ENCODE measurements at regions not wholly inside any gene's neighbourhood (a gene's known extent, or its start where the extent isn't known, plus 50 kb on each side); places are given as distances from the start of the nearest gene placed in this dataset.

DNA sequence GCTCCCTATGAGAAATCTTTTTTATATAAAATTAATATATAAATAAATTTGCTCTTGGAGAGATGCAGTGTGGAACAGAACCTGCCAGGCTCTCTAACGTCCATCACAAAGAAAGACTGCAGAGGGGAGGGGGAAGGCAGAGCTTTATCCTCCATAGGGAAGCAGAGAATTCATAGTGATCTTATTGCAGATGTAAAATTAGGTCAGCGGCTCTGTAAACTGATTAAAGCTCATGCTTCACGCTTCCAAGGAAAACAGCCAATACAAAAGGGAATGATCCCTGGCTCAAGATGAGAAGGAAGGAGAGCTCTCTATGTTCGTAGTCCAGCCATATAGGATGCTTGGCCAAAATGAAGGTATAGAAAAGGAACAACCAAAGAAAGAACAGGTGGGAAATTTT is 532.3 kb upstream of the PSMD7 start:
- intact Hi-C loops (cut with micrococcal nuclease), result no loop called here

DNA sequence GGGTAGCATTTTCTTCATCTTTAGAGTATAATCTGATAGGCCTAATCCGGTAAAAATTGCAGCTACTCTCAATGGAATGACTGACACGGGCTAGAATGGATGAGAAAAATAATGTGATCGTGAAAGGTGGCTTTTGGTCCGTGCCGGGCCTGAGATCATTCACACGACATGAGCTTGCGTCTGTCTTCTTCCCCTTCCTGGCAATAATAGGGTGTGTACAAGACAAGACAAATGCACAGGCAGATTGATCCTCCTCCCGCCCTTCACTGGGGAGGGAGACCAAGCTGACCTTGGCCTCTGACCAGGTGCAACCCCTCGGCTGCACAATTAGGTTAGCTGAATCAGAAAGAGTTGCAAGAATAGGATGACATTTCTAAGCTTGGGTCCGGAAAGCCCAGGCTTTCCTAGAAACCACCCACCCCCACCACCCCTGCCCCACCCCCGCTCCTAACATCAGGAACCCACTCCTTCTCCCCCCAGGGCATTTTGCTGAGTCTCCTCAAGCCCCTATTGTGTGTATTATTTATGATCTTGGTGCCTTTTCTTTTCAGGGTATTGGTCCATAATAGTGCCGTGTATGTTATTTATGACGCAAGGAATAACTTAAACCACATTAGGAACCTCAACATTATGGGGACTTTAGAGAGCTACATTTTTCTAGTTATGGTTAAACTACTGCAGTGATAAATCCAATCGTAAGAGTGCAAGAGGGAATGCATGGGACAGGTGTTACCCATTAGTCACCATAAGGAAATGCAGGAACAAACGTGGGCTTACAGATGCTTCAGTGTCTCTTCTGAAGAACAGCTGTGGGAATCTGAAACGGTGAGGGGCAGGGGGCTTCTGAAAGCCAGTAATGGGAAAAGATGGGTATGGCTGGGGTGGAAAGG is 540.1 kb upstream of the PSMD7 start:
- intact Hi-C loops (cut with micrococcal nuclease), result no loop called here

GRCh38 chr16:73753931-73754330 is 542.7 kb upstream of the PSMD7 start:
- intact Hi-C loops (cut with micrococcal nuclease), result no loop called here

GRCh38 chr16:73750639-73751038 is 546.0 kb upstream of the PSMD7 start:
- intact Hi-C loops (cut with micrococcal nuclease), result no loop called here

- intact Hi-C loops (cut with micrococcal nuclease), result no loop called here
These were observed 549.3 kb upstream of the PSMD7 start for GRCh38 chr16:73747328-73747727.

- intact Hi-C loops (cut with micrococcal nuclease), result no loop called here
These were observed 550.1 kb upstream of the PSMD7 start for GRCh38 chr16:73746554-73746953.

- intact Hi-C loops (cut with micrococcal nuclease), result no loop called here
These were observed 552.7 kb upstream of the PSMD7 start for GRCh38 chr16:73743665-73744496.

DNA sequence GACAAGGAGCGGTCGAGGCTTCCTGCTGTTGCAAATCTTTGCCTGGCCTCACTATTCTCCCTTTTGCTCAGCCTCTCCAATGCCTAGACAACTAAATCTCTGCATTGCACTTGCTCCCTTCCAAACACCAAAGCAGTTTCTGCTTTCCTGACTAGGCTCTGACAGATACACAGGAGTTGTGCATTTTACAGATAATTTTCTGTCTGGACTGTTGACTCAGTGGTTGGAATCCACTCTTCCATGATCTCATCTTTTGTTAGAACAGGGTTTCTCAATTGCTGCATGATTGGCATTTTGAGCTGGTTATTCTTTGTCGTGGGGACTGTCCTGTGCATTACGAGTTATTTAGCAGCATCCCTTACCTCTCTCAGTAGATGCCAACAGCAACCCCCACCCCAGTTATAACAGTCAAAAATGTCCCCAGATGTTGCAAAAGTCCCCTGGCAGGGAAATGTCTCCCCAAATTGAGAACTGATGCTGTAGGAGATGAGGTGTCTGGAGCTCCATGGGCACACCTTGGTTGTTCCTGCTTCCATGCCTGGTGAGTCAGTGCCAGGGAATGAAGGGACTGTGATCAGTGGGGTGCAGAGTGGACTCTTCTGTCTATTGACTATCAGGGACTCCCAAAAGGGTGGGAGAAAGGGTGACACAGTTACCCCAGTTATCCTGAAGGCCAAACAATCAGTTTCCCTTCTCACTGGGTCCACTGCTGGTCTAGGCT is 557.4 kb upstream of the PSMD7 start:
- intact Hi-C loops (cut with micrococcal nuclease), result no loop called here

DNA sequence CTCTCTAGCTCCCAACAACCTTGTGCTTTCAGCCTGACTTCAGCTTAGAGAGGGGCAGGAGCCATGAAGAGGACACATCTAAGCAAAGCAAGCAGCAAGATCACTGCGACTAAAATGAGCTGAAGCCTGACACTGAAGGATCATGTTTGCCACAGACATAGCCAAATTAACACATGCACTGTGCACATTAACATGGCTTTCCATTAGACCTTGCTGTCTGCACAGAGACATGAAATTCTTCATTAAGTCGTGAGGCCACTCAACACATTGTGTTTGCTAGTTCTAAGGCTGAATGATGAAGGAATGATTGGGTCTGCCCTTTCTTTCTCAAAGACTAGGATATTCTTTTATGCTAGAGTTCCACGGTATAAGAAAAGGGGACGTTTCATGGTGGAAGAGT is 558.3 kb upstream of the PSMD7 start:
- intact Hi-C loops (cut with micrococcal nuclease), result no loop called here

GRCh38 chr16:73737637-73738036 is 559.0 kb upstream of the PSMD7 start:
- intact Hi-C loops (cut with micrococcal nuclease), result no loop called here

DNA sequence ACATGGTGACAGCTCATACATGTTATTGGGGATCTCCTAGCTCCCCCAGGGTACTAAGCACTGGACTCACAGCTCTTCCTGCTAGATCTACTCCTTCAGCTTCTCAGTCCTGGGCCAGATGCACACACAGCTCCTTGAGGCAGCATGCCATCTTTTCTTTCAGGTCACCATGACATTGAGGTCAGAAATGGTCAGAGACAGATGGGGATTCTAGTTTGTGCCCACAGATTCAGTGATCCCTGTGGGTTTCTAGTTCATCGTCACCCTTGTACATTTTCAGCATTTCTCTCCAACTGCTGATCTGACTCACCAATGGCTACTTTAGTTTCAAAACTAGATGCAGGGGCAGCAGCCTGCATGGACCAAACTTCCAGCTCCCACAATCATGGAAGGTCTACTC is 560.7 kb upstream of the PSMD7 start:
- intact Hi-C loops (cut with micrococcal nuclease), result no loop called here

- intact Hi-C loops (cut with micrococcal nuclease), result no loop called here
These were observed 561.6 kb upstream of the PSMD7 start for GRCh38 chr16:73735018-73735417.

GRCh38 chr16:73732681-73733080 is 563.9 kb upstream of the PSMD7 start:
- intact Hi-C loops (cut with micrococcal nuclease), result no loop called here

DNA sequence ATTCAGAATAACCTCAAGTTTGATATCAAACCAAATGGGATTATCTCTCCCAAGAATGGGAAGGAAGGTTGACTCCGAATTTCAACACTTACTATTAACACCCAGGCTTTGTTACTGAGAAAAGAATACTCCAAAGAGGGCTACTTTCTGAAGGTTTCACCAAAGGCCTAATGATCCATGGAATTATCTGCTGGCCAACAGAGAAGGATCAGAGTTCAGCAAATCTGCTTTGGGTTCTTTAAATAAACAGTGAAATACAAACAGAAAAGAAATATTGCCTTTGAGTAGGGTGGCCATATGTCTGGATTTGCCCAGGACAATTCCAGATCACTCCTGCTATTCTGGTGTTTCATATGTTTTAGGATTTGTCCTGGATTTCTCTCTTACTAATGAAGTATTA is 564.5 kb upstream of the PSMD7 start:
- intact Hi-C loops (cut with micrococcal nuclease), result no loop called here

DNA sequence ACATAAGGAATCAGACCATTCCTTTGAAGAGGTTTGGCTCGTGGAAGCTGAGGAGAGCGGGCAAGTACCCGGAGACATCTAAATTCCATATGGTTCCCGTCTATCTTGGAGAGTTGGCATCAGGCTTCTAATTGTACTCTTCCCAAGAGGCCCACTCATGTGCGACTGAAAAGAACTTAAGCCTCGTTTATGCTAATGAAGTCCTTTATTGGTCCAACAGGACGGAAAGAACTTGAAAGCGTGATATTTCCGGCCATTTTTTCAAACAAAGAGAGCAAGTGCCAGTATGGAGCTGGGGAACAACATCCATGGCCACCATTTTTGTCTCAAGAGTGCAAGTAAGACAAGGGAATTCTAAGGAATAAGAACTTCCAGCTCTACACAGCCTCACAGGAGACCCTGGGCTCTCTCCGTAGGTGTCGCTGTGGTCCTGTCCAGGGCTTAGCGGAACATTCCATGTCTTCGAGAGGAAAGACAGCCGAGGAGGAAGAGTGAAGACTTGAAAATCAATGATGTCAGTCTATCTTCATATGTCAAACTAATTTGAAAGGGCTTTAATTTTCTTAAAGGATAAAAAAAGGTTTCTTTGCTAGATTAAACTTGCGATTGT is 566.0 kb upstream of the PSMD7 start:
- intact Hi-C loops (cut with micrococcal nuclease), result no loop called here

- intact Hi-C loops (cut with micrococcal nuclease), result no loop called here
These were observed 571.5 kb upstream of the PSMD7 start for GRCh38 chr16:73725156-73725555.

- intact Hi-C loops (cut with micrococcal nuclease), result no loop called here
These were observed 572.1 kb upstream of the PSMD7 start for GRCh38 chr16:73724503-73724902.

DNA sequence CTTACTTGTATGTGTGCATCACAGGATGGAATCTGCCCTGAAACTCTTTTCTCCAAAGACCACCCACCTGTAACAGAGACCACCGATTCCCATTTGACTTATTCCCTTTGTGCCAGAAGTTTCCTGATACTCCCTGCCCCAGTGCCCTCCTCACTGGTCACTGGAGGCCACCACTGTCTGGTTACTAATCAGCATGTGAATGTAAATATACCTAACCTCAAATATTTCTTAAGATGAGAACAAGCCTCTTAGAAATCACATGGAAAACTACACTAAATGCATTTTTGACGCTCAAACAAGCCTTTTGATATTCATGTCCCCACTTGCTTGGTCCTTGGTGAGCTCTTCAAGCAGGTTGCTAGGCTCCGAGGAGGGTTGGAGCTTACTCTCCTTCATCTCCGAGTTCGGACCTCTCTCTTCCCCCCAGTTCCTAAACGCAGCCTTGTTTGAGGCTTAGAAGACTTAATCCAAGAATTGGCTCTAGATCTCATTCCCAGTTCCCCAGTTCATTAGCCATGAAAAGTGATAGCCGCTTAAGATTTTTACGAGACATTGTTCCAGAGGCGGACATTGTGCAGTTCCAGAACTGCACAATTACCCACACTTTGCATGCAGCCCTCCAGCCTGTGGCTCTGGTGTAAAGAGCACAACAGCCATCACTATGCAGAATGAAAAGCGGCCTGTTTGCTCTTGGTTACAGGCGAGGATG is 579.2 kb upstream of the PSMD7 start:
- intact Hi-C loops (cut with micrococcal nuclease), result no loop called here

DNA sequence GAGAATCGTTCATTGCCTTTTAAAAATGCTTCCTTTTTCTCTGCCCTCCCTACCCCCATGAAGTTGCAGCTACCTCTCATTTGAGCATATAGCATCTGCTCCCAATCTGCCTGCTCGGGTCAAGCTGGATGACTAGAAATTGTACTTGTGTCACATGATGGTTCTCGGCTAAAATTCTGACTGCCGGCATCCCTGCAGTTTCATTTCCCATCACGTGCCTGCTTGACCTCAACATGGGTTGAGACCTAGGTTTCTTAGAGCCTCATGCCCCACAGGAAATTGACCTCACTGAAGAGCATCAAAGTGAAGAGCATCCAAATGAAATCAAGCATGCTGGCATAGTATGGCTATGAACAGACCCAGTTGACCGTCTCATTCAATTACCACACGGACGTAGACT is 581.6 kb upstream of the PSMD7 start:
- intact Hi-C loops (cut with micrococcal nuclease), result loop anchor here (5.0 kb wide), 1 partner anchor 343 kb away; no protein-coding TSS in a partner anchor

DNA sequence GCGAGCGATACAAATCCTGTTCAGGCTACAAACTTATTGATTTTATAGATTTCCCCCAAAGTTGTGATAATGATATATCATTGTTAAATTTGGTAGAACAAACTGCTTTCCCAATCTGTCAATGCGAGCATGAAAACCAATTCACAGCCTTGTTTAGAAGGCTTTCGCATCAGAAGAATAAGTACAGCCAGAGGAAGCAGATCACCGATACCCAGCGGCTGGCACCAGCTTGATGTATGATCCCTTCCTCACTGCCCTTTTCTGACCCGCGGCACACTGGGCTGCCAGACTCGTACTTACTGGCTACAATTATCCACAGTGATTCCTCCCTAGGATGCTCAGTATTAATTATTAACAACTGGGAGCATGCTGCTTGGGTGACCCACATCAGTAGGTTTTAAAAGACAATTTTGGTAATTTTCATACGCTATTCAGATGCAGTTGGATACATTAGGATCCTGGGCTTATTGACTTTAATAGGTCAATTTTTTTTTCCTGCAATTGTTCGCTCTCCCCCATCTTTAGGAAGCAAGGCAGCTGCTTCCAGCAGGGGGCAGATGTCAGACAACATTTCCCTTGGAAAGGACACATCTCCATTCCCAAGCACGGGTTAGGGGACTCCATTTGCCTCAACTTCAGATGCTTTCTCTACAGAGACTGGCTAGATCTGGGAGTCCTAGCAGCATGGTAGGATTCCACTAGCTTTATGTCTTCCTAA is 582.7 kb upstream of the PSMD7 start:
- intact Hi-C loops (cut with micrococcal nuclease), result loop anchor here (5.0 kb wide), 1 partner anchor 342 kb away; no protein-coding TSS in a partner anchor
